Neural progenitor cell (in vitro differentiated cells): ENCODE measurements at regions not wholly inside any gene's neighbourhood (a gene's known extent, or its start where the extent isn't known, plus 50 kb on each side); places are given as distances from the start of the nearest gene placed in this dataset.

Source experiments
- CTCF ChIP-seq: fragments of 200-600 bp; sonication (generic); IDR thresholded peaks from 2 replicates; pipeline ENCODE4 v1.5.1; 2017; ENCODE audit warnings: antibody characterized with exemption, mild to moderate bottlenecking
- EZH2 ChIP-seq: fragments of 200-600 bp; sonication (generic); IDR thresholded peaks from 2 replicates; pipeline ENCODE4 v1.6.1; 2017; ENCODE audit warnings: antibody characterized with exemption, mild to moderate bottlenecking, moderate library complexity

GRCh38 chr2:220552790-220553535, 925.5 kb downstream of the SLC4A3 start:
- TF ChIP-seq EZH2 (no peak), CTCF (no peak)
